PFSK-1 (cell line): ENCODE measurements at regions not wholly inside any gene's neighbourhood (a gene's known extent, or its start where the extent isn't known, plus 50 kb on each side); places are given as distances from the start of the nearest gene placed in this dataset.

Source experiments
- FOXP2 ChIP-seq: optimal IDR thresholded peaks from 2 replicates; pipeline ENCODE3; 2011; ENCODE audit warnings: borderline replicate concordance, control low read depth, inconsistent platforms; ENCODE audit not compliant: insufficient read depth; ENCODE audit errors: extremely low read length, extremely low read depth
- POLR2AphosphoS5 ChIP-seq: IDR thresholded peaks from 2 replicates; pipeline ENCODE4 v1.6.1; 2012; ENCODE audit warnings: low read depth, mild to moderate bottlenecking, control low read depth, low read length, moderate library complexity
- REST ChIP-seq, 2 experiments: IDR thresholded peaks; 2 replicates each; pipeline versions ENCODE4 v1.6.1 to v1.8.0; 2011 to 2012; ENCODE audit warnings: low read depth in 2 of 2, low read length in 2 of 2, control low read depth in 1 of 2, inconsistent platforms in 1 of 2, mild to moderate bottlenecking in 1 of 2, moderate library complexity in 1 of 2; ENCODE audit not compliant: insufficient read depth in 1 of 2
- SIN3A ChIP-seq: IDR thresholded peaks from 2 replicates; pipeline ENCODE4 v1.6.1; 2012; ENCODE audit warnings: mild to moderate bottlenecking, low read length, moderate library complexity, borderline replicate concordance; ENCODE audit not compliant: insufficient read depth
- TAF1 ChIP-seq: IDR thresholded peaks from 2 replicates; pipeline ENCODE4 v1.6.1; 2012; ENCODE audit warnings: low read length, control low read depth, borderline replicate concordance; ENCODE audit not compliant: insufficient read depth

- TF ChIP-seq REST (IDR thresholded peaks at IDR 0.05; ENCODE audit: insufficient read depth in 1 of 2, low read depth in 2 of 2, low read length in 2 of 2) = no peak
- TF ChIP-seq POLR2AphosphoS5 = no peak
- TF ChIP-seq FOXP2 = peak; percentile 73
- no peak for TF ChIP-seq TAF1
- peak; percentile 37; the same call in 1 of the 2 replicates for TF ChIP-seq SIN3A
Observed at GRCh38 chr16:80027007-80027965, 426.7 kb upstream of the MAF start.

- TF ChIP-seq TAF1 (no peak), POLR2AphosphoS5 (no peak), REST (IDR thresholded peaks at IDR 0.05; ENCODE audit: insufficient read depth in 1 of 2, low read depth in 2 of 2, low read length in 2 of 2) (no peak), FOXP2 (no peak), SIN3A (no peak)
Observed at GRCh38 chr16:80025236-80025635, 424.7 kb upstream of the MAF start.

GRCh38 chr16:80024443-80024842, 423.9 kb upstream of the MAF start:
- TF ChIP-seq FOXP2 = no peak
- TF ChIP-seq SIN3A = no peak
- TF ChIP-seq POLR2AphosphoS5 = no peak

GRCh38 chr16:80023865-80024264, 423.3 kb upstream of the MAF start:
- no peak for TF ChIP-seq SIN3A
- TF ChIP-seq REST (IDR thresholded peaks at IDR 0.05; ENCODE audit: insufficient read depth in 1 of 2, low read depth in 2 of 2, low read length in 2 of 2) = no peak
- TF ChIP-seq TAF1 = no peak
- no peak for TF ChIP-seq FOXP2
- TF ChIP-seq POLR2AphosphoS5 = no peak

GRCh38 chr16:80019395-80019794, 418.9 kb upstream of the MAF start:
- TF ChIP-seq SIN3A (no peak), FOXP2 (no peak), POLR2AphosphoS5 (no peak), TAF1 (no peak), REST (IDR thresholded peaks at IDR 0.05; ENCODE audit: insufficient read depth in 1 of 2, low read depth in 2 of 2, low read length in 2 of 2) (no peak)
